Ishikawa (cell line): ENCODE measurements at regions not wholly inside any gene's neighbourhood (a gene's known extent, or its start where the extent isn't known, plus 50 kb on each side); places are given as distances from the start of the nearest gene placed in this dataset.

Experiments
- CEBPB ChIP-seq: IDR thresholded peaks from 2 replicates; pipeline ENCODE4 v1.6.1; 2012
- CREB1 ChIP-seq: IDR thresholded peaks from 2 replicates; pipeline ENCODE4 v1.6.1; 2012; ENCODE audit warnings: low read depth
- EGR1 ChIP-seq: IDR thresholded peaks from 2 replicates; pipeline ENCODE4 v1.6.1; 2012
- EP300 ChIP-seq: IDR thresholded peaks from 2 replicates; pipeline ENCODE4 v1.6.1; 2012; ENCODE audit warnings: borderline replicate concordance
- FOXM1 ChIP-seq: IDR thresholded peaks from 2 replicates; pipeline ENCODE4 v1.6.1; 2012; ENCODE audit warnings: low read depth, borderline replicate concordance
- MAX ChIP-seq: IDR thresholded peaks from 2 replicates; pipeline ENCODE4 v1.6.1; 2012
- NFIC ChIP-seq: IDR thresholded peaks from 2 replicates; pipeline ENCODE4 v1.6.1; 2012
- RAD21 ChIP-seq: IDR thresholded peaks from 2 replicates; pipeline ENCODE4 v1.6.1; 2012; ENCODE audit warnings: low read depth
- REST ChIP-seq: IDR thresholded peaks from 2 replicates; pipeline ENCODE4 v1.6.1; 2012; ENCODE audit warnings: low read depth, mild to moderate bottlenecking
- TAF1 ChIP-seq: IDR thresholded peaks from 2 replicates; pipeline ENCODE4 v1.6.1; 2012; ENCODE audit warnings: low read depth, mild to moderate bottlenecking
- TCF12 ChIP-seq: IDR thresholded peaks from 2 replicates; pipeline ENCODE4 v1.6.1; 2012; ENCODE audit warnings: low read depth
- TEAD4 ChIP-seq: IDR thresholded peaks from 2 replicates; pipeline ENCODE4 v1.6.1; 2012
- YY1 ChIP-seq: IDR thresholded peaks from 2 replicates; pipeline ENCODE4 v1.6.1; 2012; ENCODE audit warnings: low read depth
- ZBTB7A ChIP-seq: IDR thresholded peaks from 2 replicates; pipeline ENCODE4 v1.6.1; 2012; ENCODE audit warnings: low read depth
- TF ChIP-seq, protein P1 (sequence below): IDR thresholded peaks from 2 replicates; pipeline ENCODE4 v1.6.1; 2012

DNA sequence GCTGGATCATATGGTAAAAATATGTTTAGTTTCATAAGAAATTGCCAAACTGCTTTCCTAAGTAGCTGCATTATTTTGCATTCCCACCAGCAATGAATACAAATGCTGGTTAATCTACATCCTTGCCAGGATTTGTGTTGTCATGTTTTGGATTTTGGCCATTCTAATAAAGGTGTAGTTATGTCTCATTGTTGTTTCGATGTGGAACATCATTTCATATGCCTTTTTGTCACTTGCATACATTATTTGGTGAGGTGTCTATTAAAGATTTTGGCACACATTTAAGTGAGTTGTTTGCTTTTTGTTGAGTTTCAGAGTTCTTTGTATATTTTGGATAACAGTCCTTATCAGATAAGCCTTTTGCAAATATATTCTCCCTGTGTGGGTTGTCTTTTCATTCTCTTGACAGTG, 299.2 kb upstream of the TFPI start:
- no peak for TF ChIP-seq REST
- TF ChIP-seq EGR1: no peak
- TF ChIP-seq TEAD4: no peak
- TF ChIP-seq TAF1: no peak
- no peak for TF ChIP-seq ZBTB7A
- TF ChIP-seq, protein P1, sequence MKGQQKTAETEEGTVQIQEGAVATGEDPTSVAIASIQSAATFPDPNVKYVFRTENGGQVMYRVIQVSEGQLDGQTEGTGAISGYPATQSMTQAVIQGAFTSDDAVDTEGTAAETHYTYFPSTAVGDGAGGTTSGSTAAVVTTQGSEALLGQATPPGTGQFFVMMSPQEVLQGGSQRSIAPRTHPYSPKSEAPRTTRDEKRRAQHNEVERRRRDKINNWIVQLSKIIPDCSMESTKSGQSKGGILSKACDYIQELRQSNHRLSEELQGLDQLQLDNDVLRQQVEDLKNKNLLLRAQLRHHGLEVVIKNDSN: no peak
- no peak for TF ChIP-seq CEBPB

- no peak for TF ChIP-seq TAF1
- TF ChIP-seq YY1: no peak
- no peak for TF ChIP-seq FOXM1
- TF ChIP-seq ZBTB7A: no peak
- no peak for TF ChIP-seq CREB1
- TF ChIP-seq EGR1: no peak
These were observed 300.6 kb upstream of the TFPI start for GRCh38 chr2:187854801-187855200.

GRCh38 chr2:187855689-187856088, 301.5 kb upstream of the TFPI start:
- TF ChIP-seq CREB1: no peak
- no peak for TF ChIP-seq RAD21
- TF ChIP-seq ZBTB7A: no peak
- no peak for TF ChIP-seq TEAD4
- TF ChIP-seq EP300: no peak

DNA sequence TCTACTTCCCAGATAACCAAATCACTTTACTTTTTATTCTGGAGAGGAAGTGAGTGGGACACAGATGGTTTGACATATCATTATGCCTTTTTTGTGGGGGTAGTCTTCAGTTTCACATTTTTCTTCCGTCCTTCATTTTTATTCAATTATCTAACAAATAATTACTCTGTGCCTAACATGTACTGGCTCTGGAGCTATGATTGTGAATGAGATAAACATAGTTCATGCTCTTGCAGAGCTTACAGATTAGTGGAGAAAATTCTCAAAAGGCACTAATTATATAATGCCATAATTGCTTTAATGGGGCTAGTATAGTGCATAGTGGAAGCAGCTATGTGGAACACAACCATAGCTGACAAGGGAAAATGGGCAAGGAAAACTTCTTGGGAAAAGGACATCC, 303.6 kb upstream of the TFPI start:
- TF ChIP-seq MAX (no peak), EGR1 (no peak), TAF1 (no peak), TCF12 (no peak), YY1 (no peak), NFIC (no peak), FOXM1 (no peak), CEBPB (no peak)

GRCh38 chr2:187862715-187863114, 308.5 kb upstream of the TFPI start:
- TF ChIP-seq REST (no peak), CEBPB (no peak), FOXM1 (no peak), RAD21 (no peak), EP300 (no peak), TEAD4 (no peak), CREB1 (no peak), MAX (no peak), YY1 (no peak), TAF1 (no peak), NFIC (no peak), TCF12 (no peak), ZBTB7A (no peak), EGR1 (no peak)
- TF ChIP-seq, protein P1: no peak

GRCh38 chr2:187865025-187865424, 310.8 kb upstream of the TFPI start:
- TF ChIP-seq, protein P1: no peak
- no peak for TF ChIP-seq EP300
- TF ChIP-seq TEAD4: no peak
- TF ChIP-seq NFIC: no peak
- no peak for TF ChIP-seq ZBTB7A
- no peak for TF ChIP-seq CEBPB
- no peak for TF ChIP-seq TCF12
- no peak for TF ChIP-seq TAF1
- TF ChIP-seq RAD21: no peak
- TF ChIP-seq CREB1: no peak
- TF ChIP-seq YY1: no peak
- no peak for TF ChIP-seq REST
- no peak for TF ChIP-seq MAX
- no peak for TF ChIP-seq FOXM1
- TF ChIP-seq EGR1: no peak
